CD1c-positive myeloid dendritic cell (primary cell): ENCODE measurements at regions not wholly inside any gene's neighbourhood (a gene's known extent, or its start where the extent isn't known, plus 50 kb on each side); places are given as distances from the start of the nearest gene placed in this dataset.
"Not testable (repeated sequence)": the region's sequence is repeated elsewhere in the genome, so short reads cannot be mapped to it uniquely, and the experiment has no call there.

Source experiments
- DNase-seq: peaks from one replicate; pipeline ENCODE4 v3.0.0-alpha.2; 2016; ENCODE audit errors: extremely low spot score

- no peak for DNase-seq
Observed at GRCh38 chr2:138218397-138218796, 254.1 kb downstream of the HNMT start.

- DNase-seq, result no peak
Observed at GRCh38 chr2:138219961-138220360, 255.7 kb downstream of the HNMT start.

- no peak for DNase-seq
Observed at GRCh38 chr2:138221358-138221757, 257.1 kb downstream of the HNMT start.

GRCh38 chr2:138223319-138223718, 259.0 kb downstream of the HNMT start:
- no peak for DNase-seq

- no peak for DNase-seq
Observed at GRCh38 chr2:138227195-138227594, 262.9 kb downstream of the HNMT start.

GRCh38 chr2:138228101-138228500, 263.8 kb downstream of the HNMT start:
- no peak for DNase-seq

- DNase-seq, result no peak
Observed at GRCh38 chr2:138234265-138234664, 267.3 kb upstream of the SPOPL start.

GRCh38 chr2:138235041-138235440, 266.5 kb upstream of the SPOPL start:
- DNase-seq, result no peak

- no peak for DNase-seq
Observed at GRCh38 chr2:138236142-138236541, 265.4 kb upstream of the SPOPL start.

GRCh38 chr2:138237667-138238384, 263.7 kb upstream of the SPOPL start:
- DNase-seq, result no peak

GRCh38 chr2:138238908-138239307, 262.7 kb upstream of the SPOPL start:
- DNase-seq, result no peak

GRCh38 chr2:138239902-138240491, 261.6 kb upstream of the SPOPL start:
- DNase-seq, result no peak

GRCh38 chr2:138243372-138243771, 258.2 kb upstream of the SPOPL start:
- no peak for DNase-seq

- DNase-seq, result no peak
Observed at GRCh38 chr2:138244501-138244925, 257.1 kb upstream of the SPOPL start.

GRCh38 chr2:138245310-138245709, 256.3 kb upstream of the SPOPL start:
- DNase-seq, result no peak

GRCh38 chr2:138247302-138247701, 254.3 kb upstream of the SPOPL start:
- no peak for DNase-seq

GRCh38 chr2:138249207-138249606, 252.4 kb upstream of the SPOPL start:
- no peak for DNase-seq

- DNase-seq, result not testable (repeated sequence)
Observed at GRCh38 chr2:138250843-138251320, 250.7 kb upstream of the SPOPL start.

- no peak for DNase-seq
Observed at GRCh38 chr2:138252587-138252986, 249.0 kb upstream of the SPOPL start.

- DNase-seq, result no peak
Observed at GRCh38 chr2:138255670-138256069, 245.9 kb upstream of the SPOPL start.

GRCh38 chr2:138267161-138267901, 234.2 kb upstream of the SPOPL start:
- DNase-seq, result no peak

GRCh38 chr2:138267902-138268254, 233.7 kb upstream of the SPOPL start:
- DNase-seq, result no peak

- no peak for DNase-seq
Observed at GRCh38 chr2:138269765-138270164, 231.8 kb upstream of the SPOPL start.
